Vagina (tissue), 2 donors: ENCODE measurements at regions not wholly inside any gene's neighbourhood (a gene's known extent, or its start where the extent isn't known, plus 50 kb on each side); places are given as distances from the start of the nearest gene placed in this dataset.

ENCODE experiments used
- DNase-seq, 2 donors: peaks; one replicate each; pipeline ENCODE4 v3.0.0-alpha.2; 2017; ENCODE audit errors: extremely low spot score in 2 of 2
- H3K27ac ChIP-seq: fragments of 200-600 bp; sonication (generic); one replicate; pipeline ENCODE4 v1.5.1; 2019
- H3K27me3 ChIP-seq: fragments of 200-600 bp; sonication (generic); one replicate; pipeline ENCODE4 v1.5.1; 2019
- H3K36me3 ChIP-seq, 2 donors: fragments of 200-600 bp; sonication (generic); one replicate each; pipeline ENCODE4 v1.5.1; 2017 to 2019
- H3K4me1 ChIP-seq: fragments of 200-600 bp; sonication (generic); one replicate; pipeline ENCODE4 v1.5.1; 2019
- H3K4me3 ChIP-seq, 2 donors: fragments of 200-600 bp; sonication (generic); 1 replicate in 1 of 2; 2 replicates in 1 of 2; pipeline ENCODE4 v1.5.1; 2016 to 2019
- H3K9me3 ChIP-seq: fragments of 200-600 bp; sonication (generic); one replicate; pipeline ENCODE4 v1.5.1; 2019
- POLR2A ChIP-seq, 2 donors: fragments of 450-650 bp; IDR thresholded peaks; one replicate each; pipeline ENCODE4 v1.6.1; 2017; ENCODE audit warnings: antibody characterized with exemption in 2 of 2, mild to moderate bottlenecking in 2 of 2, moderate library complexity in 2 of 2
- POLR2AphosphoS5 ChIP-seq, 2 donors: sonication (generic); formaldehyde crosslinking; IDR thresholded peaks; one replicate each; pipeline ENCODE4 v1.9.0; 2017; ENCODE audit warnings: antibody characterized with exemption in 2 of 2, mild to moderate bottlenecking in 2 of 2, low read depth in 1 of 2; ENCODE audit not compliant: insufficient read depth in 1 of 2
- intact Hi-C: fragments of 100-400 bp; cut with DNase I; formaldehyde crosslinking; loops from one replicate; pipeline ENCODE4 v1.15.1; 2023
- TF ChIP-seq, protein P1 (sequence below), 3 experiments: fragments of 450-650 bp in 2 of 3; fragments of 200-600 bp in 1 of 3; sonication (generic) in 1 of 3; IDR thresholded peaks; one replicate each; pipeline ENCODE4 v1.5.1; 2017 to 2019; ENCODE audit warnings: antibody characterized with exemption in 3 of 3, mild to moderate bottlenecking in 2 of 3, moderate library complexity in 2 of 3

- H3K36me3 ChIP-seq: no peaks in the 10 kb centered on the region
- no peaks in the 10 kb centered on the region for H3K4me1 ChIP-seq
- intact Hi-C loops: no loop called here
- DNase-seq: no peak
- no peak overlapping the region for H3K27ac ChIP-seq
- H3K9me3 ChIP-seq: no peaks in the 10 kb centered on the region
- no peaks in the 10 kb centered on the region for H3K27me3 ChIP-seq
- TF ChIP-seq POLR2A (IDR thresholded peaks at IDR 0.05) (no peak), POLR2AphosphoS5 (IDR thresholded peaks at IDR 0.05; ENCODE audit: insufficient read depth in 1 of 2, low read depth in 1 of 2) (no peak)
- TF ChIP-seq, protein P1, sequence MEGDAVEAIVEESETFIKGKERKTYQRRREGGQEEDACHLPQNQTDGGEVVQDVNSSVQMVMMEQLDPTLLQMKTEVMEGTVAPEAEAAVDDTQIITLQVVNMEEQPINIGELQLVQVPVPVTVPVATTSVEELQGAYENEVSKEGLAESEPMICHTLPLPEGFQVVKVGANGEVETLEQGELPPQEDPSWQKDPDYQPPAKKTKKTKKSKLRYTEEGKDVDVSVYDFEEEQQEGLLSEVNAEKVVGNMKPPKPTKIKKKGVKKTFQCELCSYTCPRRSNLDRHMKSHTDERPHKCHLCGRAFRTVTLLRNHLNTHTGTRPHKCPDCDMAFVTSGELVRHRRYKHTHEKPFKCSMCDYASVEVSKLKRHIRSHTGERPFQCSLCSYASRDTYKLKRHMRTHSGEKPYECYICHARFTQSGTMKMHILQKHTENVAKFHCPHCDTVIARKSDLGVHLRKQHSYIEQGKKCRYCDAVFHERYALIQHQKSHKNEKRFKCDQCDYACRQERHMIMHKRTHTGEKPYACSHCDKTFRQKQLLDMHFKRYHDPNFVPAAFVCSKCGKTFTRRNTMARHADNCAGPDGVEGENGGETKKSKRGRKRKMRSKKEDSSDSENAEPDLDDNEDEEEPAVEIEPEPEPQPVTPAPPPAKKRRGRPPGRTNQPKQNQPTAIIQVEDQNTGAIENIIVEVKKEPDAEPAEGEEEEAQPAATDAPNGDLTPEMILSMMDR (IDR thresholded peaks at IDR 0.05): no peak
- no peak overlapping the region for H3K4me3 ChIP-seq
Measured at GRCh38 chr4:8681391-8681790, 88.8 kb downstream of the CPZ start.

GRCh38 chr4:8679032-8679431 is 86.5 kb downstream of the CPZ start:
- TF ChIP-seq POLR2AphosphoS5 (IDR thresholded peaks at IDR 0.05; ENCODE audit: insufficient read depth in 1 of 2, low read depth in 1 of 2) (no peak), POLR2A (IDR thresholded peaks at IDR 0.05) (no peak)
- TF ChIP-seq, protein P1 (IDR thresholded peaks at IDR 0.05): no peak
- intact Hi-C loops: no loop called here
- Histone ChIP-seq H3K36me3 (no peaks in the 10 kb centered on the region), H3K4me3 (no peak overlapping the region), H3K9me3 (no peaks in the 10 kb centered on the region), H3K4me1 (no peaks in the 10 kb centered on the region), H3K27me3 (no peaks in the 10 kb centered on the region), H3K27ac (no peak overlapping the region)
- no peak for DNase-seq

DNA sequence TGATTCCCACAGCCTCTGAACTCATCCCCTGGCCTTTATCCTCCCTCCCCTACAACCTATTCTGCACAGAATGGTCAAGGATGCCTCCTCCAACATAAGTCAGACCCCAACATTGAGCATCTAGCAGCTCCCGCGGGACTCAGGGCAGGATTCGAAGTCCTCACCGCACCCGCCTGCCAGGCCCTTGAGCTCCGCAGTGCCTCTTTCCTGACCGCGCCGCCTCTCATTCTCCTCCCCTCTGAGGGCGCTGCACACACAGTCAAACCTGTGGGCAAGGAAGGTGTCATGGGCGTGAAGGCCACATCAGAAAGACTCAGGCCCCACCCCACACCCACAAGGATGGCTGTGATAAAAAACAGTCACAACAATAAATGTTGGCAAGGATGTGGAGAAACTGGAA is 84.1 kb downstream of the CPZ start:
- intact Hi-C loops: no loop called here
- Histone ChIP-seq H3K27ac (no peak overlapping the region), H3K4me1 (no peaks in the 10 kb centered on the region), H3K9me3 (no peaks in the 10 kb centered on the region), H3K36me3 (no peaks in the 10 kb centered on the region), H3K4me3 (no peak overlapping the region), H3K27me3 (no peaks in the 10 kb centered on the region)
- no peak for TF ChIP-seq POLR2AphosphoS5 (IDR thresholded peaks at IDR 0.05; ENCODE audit: insufficient read depth in 1 of 2, low read depth in 1 of 2)
- no peak for TF ChIP-seq POLR2A (IDR thresholded peaks at IDR 0.05)
- TF ChIP-seq, protein P1 (IDR thresholded peaks at IDR 0.05): no peak
- DNase-seq: no peak

DNA sequence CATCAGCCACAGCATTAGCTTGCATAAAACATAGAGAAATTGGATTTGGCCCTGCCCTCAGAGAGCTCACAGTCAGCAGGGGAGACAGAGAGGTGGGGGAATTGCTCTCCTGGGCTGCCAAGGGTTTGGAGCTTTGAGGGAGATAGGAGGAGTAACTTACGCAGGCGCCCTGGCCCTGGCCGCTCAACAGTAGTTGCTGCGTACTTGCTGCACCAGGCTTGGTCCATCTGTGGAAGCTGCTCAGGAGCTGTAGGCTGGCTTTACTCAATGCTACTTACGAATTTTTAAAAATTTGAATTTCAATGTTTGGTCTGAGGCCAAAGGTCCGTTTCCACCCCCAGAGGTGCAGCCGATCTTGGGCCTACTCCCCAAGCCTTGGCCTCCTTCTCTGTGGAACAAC is 83.3 kb downstream of the CPZ start:
- TF ChIP-seq POLR2AphosphoS5 (IDR thresholded peaks at IDR 0.05; ENCODE audit: insufficient read depth in 1 of 2, low read depth in 1 of 2): no peak
- TF ChIP-seq, protein P1 (IDR thresholded peaks at IDR 0.05): no peak
- TF ChIP-seq POLR2A (IDR thresholded peaks at IDR 0.05): no peak
- Histone ChIP-seq H3K4me3 (no peak overlapping the region), H3K36me3 (no peaks in the 10 kb centered on the region), H3K9me3 (no peaks in the 10 kb centered on the region), H3K27ac (no peak overlapping the region), H3K27me3 (no peaks in the 10 kb centered on the region), H3K4me1 (no peaks in the 10 kb centered on the region)
- intact Hi-C loops: no loop called here
- no peak for DNase-seq

GRCh38 chr4:8675383-8675782 is 82.8 kb downstream of the CPZ start:
- H3K27ac ChIP-seq: no peak overlapping the region
- H3K36me3 ChIP-seq: no peaks in the 10 kb centered on the region
- intact Hi-C loops: no loop called here
- no peaks in the 10 kb centered on the region for H3K9me3 ChIP-seq
- H3K4me1 ChIP-seq: no peaks in the 10 kb centered on the region
- no peak for DNase-seq
- H3K27me3 ChIP-seq: no peaks in the 10 kb centered on the region
- TF ChIP-seq, protein P1 (IDR thresholded peaks at IDR 0.05): no peak
- TF ChIP-seq POLR2AphosphoS5 (IDR thresholded peaks at IDR 0.05; ENCODE audit: insufficient read depth in 1 of 2, low read depth in 1 of 2) (no peak), POLR2A (IDR thresholded peaks at IDR 0.05) (no peak)
- H3K4me3 ChIP-seq: no peak overlapping the region
